NCI-H2029 (cell line): ENCODE measurements at regions not wholly inside any gene's neighbourhood (a gene's known extent, or its start where the extent isn't known, plus 50 kb on each side); places are given as distances from the start of the nearest gene placed in this dataset.
"Not testable (repeated sequence)": the region's sequence is repeated elsewhere in the genome, so short reads cannot be mapped to it uniquely, and the experiment has no call there.

Source experiments
- DNase-seq: peaks from one replicate; lab custom pipeline; 2025; lab: John Stamatoyannopoulos, UW

DNA sequence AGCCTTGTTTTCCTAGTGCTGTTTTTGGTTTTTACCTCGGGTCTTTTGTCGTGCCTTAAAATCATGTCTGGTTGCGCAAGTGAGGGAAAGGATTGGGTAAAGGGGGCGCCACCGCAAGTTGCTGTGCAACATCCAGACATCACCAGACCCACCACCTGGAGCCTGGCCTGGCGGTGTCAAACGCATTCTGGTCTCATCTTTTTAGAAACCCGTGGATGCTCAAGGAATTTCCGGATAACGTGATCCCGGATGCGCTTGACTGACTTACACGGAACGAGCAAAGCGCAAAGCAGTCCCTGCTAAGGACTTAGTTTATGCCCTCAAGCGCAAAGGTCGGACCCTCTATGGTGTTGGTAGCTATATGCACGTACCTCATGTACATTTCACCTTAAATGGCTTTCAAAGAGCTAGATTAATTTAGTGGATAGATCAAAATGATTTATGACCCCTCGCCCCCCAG lies 105.2 kb downstream of the OR2B2 start:
- peak; percentile 40 for DNase-seq

DNA sequence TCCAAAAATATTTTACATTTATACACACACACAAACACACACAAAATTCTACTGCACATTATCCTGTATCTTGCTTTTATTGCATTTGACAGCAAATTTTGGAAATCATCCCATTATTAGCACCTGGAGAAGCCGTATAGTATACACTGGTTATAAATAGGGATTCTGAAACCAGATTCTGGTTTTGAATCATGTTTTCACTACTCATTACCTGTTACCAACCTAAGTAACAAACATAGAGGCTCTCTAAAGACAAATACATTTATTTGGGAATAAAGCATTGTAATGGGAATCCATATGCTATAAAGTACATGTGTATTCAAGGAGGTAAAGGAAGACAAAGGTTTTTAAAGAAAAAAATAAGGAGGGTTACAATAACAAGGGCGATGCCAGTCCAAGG lies 106.8 kb downstream of the OR2B2 start:
- no peak for DNase-seq

DNA sequence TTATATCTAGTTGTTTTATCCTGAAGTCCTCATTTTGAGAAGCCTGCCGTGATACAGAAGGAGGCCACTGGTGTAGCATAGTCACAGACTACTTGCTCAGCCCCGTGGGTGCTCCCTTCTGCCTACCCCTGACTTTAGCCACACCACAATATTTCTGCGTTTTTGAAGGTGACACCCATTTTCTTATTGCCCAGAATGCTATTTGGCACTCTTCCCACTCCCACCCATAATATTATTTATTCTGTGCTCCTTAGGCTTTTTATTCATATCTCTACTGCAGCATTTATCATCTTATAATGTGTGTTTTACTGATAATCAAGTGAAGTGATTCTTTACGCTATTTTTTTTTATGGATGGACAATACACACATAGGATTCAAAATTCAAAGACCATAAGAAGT lies 107.3 kb downstream of the OR2B2 start:
- no peak for DNase-seq

DNA sequence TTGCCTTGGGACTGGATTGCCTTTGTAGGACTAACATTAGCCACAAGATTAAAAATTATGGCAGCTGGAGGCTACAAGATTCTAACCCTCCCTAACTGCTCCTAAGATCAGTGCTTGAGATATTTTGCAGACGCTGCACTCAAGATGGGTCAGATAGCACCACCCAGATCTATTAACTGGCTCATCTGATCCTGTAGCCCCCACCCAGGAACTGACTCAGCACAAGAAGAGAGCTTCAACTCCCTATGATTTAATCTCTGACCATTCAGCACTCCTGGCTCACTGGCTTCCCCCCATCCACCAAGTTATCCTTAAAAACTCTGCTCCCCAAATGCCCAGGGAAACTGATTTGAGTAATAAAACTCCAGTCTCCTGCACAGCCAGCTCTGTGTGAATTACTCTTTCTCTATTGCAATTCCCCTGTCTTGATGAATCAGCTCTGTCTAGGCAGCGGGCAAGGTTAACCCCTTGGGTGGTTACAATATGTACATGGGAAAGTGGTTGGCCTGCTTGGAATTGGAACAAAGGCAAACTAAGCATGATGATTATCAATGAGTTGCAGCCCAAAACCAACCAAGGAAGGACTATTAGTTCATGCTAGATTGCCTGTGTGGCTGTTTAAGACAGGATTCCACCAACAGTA lies 111.3 kb downstream of the OR2B2 start:
- DNase-seq, result no peak

DNA sequence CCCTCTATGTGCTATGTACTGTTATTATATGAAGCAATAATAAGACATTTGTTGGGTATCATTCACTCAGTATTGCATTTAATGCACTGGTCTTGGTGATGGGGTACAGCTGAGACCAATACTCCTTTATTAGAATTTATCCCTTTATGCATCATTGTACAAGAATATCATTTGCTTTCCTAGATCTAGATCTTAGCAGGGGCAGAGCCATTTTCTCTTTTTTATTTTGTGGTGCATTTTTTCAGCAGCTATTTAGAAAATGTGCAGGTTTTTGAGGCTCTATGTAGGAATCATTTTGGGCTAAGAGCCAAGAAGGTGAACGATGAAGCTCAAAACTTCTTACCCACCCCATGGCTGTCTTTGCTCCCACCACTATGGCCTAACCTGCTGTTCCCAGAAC lies 114.2 kb downstream of the OR2B2 start:
- no peak for DNase-seq

DNA sequence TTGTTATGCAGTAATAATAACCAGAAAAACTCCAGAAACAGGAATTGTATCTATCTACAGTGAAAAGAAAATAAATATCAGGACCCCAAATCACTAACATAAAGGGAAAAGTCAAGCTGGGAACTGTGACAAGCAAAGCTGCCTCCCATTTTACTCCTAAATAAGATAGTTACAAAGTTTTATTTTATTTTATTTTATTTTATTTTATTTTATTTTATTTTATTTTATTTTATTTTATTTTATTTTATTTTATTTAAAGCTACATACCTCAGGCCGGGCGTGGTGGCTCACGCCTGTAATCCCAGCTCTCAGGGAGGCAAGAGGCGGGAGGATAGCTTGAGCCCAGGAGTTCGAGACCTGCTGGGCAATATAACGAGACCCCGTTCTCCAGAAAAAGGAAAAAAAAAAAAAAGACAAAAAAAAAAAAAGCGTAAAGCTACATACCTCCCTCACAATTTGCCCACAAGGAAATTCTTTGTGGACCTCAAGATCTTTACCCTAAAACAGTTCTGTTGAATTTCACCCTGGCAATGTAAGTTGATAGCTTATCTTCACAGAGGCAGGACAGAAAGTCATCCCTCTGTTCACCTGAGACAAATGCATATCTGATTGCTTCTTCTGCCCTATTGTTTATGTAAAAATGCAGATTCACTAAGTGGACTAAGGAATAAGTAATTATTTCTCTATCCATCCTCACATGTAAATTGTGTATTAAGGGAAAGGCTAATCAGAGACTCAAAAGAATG lies 115.3 kb downstream of the OR2B2 start:
- not testable (repeated sequence) for DNase-seq

DNA sequence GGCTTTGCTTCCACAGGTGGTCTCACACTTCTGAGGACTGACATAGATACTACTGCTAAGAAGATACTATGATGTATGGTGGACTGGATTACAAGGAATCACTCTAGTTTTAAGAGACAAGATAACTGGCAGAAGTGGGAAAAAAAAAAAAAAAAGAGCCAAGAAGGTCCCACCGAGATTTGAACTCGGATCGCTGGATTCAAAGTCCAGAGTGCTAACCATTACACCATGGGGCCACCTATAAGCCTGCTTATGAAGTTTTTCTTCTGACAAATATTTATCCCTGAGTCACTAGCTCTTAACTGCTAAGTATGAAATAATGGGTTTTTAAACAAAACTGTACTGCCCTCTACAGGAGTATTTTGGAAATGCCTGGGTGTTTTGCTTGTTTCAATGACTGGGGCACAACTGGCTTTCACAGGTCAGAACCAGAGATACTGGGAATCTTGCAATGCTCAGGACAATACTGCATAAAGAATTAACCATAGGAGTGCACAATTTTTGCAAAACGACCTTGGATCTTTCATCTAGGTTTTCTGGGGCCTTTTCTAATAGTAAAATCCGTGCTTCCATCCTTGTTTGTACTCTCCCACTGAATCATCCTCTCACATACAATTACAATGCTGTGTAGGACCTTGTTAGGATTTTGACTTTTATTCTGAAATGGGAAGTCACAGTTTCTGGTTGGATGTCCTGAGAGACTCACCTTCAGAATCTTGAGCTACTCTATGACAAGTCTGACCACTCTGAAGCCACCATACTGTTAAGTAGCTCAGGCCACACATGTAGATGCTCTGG lies 116.3 kb downstream of the OR2B2 start:
- DNase-seq, result peak; percentile 87

DNA sequence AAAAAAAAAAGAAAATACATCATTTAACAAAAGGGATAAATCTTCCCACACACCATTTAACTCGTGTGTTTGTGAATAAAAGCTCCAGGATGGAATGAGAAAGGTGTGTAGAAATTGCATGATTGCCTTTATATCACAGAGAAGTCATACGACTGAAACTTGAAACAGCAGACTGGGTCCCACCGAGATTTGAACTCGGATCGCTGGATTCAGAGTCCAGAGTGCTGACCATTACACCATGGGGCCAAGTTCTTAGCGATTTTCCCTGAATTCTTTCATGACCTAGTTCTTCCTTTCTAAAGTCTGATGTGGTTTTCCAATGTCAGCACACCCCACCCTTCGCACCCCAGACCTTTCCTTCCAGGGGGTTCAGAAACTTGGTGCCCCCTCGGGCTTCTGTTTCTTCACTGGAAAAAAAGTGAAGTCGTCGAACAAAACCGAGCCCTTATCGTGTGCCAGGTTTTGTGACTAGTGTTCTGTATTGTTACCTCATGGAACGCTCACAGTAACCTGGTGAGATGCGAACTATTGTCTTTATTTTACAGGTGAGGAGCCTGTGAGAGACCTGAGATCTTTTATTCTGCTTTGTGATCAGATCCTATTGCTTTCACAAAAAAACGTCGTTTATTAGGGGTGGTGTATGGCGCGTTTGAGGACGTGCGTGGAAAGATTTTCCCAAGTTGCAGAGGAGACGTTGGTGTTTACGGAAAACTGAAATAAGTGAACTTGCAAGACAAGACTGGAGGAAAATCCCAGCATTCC lies 120.8 kb downstream of the OR2B2 start:
- DNase-seq, result peak; percentile 38

DNA sequence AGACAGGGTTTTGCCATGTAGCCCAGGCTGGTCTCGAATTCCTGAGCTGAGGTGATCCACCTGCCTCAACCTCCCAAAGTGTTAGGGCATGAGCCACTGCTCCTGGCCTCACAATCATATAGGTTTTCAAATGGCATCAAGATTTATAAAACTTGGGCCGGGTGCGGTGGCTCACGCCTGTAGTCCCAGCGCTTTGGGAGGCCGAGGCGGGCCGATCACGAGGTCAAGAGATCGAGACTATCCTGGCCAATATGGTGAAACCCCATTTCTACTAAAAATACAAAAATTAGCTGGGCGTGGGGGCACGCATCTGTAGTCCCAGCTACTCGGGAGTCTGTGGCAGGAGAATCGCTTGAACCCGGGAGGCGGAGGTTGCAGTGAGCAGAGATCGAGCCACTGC lies 123.8 kb downstream of the OR2B2 start:
- not testable (repeated sequence) for DNase-seq

DNA sequence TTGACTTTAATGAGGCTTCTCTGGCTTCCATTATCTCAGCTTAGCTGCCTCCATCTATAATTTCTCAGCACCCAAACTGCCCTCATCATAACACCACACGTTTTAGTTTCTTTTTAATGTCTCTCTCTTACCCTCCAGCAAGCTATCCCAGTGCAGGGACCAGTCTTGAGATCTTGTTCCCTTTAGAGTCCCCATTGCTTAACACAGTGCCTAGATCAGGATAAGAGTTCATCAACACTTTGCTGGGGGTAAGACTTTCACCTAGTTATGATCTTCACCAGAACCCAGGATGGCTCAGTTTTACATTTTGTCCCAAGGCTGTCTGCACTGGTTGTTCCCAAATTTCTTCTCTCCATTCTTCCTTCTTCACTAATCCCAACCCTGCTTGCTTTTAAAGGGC lies 126.1 kb downstream of the OR2B2 start:
- no peak for DNase-seq

DNA sequence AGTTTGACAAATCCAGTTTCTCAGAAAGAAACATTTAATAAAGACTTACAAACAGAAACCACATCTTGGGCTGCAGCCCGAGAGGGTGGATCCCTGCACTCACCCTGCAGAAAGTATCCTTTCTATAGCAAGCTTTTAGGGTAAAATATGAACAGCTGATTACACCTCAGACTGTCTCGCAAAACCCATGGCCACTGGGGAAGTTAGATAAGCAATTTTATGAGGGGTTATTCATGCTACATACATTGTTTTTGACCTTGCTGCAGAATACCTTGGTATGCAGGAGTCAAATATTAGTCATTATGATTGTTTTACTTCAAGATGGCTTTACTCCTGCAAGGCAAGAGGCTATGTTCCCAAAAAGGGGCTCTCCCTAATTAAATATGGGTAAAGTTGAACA lies 126.9 kb downstream of the OR2B2 start:
- no peak for DNase-seq

DNA sequence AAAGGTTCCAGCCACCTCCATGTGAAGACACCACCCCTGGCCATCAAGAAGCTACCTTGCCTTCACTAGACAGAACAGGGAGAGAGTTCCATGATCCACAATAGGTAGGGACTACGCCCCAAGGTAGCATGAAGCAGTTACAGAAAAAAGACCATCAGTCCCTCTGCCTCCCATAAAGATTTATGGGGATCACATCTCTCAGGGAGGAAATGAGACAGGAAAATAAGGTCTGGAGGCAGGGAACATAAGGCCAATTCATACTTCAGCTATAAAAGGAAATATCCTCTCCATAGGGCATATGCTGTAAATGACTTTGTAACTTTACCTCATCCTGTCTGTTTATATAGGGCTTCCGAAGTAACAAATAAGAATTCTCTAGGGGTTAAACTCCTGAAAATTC lies 129.4 kb downstream of the OR2B2 start:
- DNase-seq, result no peak

DNA sequence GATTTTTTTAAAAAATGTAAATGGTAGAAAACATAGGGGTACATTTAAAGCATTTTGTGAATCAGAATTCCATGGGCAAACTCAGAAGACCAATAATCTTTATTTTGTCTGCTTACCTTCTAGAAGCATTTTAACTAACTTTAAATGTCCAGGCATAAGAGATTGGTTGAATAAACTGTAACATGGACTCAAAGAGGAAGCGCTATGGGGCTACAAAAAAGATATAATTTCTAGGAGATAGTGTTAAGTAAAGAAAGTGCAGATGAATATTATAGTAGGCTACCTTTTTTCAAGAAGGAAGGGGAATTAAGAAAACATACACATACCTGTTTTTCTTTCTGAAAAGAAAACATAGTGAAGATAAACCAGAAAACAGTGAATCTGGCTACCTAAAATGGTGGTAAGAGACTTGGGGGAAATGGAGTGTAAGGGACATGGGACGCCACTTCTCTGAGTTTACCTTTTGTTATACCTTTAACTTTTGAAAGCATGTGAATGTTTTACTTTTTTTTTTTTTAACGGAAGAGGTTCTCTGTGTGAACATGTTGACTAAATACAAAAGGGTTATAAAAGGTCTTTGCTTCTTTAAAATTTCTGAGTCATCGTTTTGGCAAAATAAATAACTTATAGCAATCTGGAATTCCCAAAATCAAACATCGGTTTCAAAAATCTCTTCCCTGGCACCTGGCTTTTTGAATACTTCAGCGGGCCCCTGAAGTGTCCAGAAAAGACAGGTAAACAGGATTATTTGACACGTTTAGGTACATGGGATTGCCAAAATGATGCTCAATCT lies 133.4 kb downstream of the OR2B2 start:
- no peak for DNase-seq

DNA sequence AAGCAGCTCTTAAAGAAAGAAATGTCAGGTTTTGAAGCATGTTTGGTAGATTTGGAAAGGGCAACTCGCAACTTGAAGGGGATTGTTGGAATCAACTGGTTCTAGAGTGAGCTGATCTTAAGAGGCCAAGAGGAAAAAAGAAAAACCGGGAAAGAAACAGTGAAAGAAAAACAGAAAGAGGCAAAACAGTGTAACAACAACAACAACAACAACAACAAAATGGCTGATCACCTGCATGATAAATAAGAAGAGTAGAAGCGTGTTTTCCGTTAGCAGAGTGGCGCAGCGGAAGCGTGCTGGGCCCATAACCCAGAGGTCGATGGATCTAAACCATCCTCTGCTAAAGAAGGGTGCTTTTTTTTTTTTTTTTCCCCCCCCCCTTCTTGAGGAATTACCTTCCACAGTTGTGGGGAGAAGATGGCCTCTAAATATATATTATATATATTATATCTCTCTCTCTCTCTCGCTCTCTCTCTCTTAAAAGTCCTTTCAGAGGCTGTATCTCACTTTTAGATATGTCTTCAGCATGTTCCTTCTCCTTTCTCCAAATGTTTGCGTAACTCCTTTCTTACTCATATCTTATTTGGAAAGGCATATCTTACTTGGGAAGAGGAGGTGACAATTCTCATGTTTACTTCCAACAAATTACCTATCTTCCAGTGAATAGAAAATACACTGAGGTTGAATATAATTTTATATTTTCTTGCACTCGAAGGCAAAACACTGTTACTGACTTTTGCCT lies 134.4 kb downstream of the OR2B2 start:
- DNase-seq, result no peak

DNA sequence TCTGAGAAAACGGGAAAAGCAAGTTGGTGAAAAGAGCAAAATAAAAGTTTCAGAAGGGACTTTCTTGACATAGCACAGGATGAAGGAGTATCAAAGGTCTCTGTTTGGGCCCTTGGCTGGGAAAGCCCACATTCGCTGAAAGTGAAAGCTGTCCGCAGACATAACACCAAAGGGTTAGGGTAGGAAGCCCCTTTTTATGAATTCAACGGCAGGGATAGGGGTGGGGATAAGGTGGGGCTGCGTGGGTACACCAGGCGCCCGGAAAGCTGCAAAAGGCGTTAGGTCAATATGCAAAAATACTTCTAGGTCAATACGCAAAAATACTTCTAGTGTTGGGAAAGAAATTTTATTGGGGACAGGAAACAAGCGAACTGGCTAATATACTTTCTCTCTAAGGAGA lies 135.1 kb downstream of the OR2B2 start:
- DNase-seq, result no peak

DNA sequence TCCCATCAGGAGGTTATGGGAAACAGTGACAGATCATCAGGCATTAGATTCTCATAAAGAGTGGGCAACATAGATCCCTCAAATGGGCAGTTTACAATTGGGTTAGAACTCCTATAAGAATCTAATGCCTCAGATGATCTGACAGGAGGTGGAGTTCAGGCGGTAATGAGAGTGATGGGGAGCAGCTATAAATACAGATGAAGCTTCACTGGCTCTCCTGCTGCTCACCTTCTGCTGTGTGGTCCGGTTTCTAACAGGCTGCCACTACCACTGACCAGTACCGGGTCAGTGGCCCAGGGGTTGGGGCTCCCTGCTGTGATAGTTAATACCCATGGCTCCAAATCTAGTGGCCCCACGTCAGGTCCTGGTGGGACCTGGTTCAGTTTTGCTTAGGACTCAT lies 135.7 kb downstream of the OR2B2 start:
- no peak for DNase-seq

DNA sequence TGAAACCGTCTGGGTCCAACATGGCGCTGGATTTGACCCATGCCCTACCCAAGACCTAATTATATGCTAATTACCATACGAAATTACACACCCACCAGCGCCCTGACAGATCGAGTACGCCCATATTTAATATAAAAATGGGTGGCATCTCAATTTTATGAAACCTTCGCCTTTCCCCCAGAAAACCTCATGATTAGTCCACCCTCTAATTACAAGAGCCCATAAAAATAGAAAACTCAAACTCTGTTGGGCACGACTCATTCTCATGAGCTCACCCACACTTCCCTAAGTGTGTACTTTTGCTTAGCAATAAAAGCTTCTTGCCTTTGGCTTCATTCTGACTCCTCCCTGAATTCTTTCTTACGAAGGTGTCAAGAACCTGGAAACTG lies 136.4 kb downstream of the OR2B2 start:
- no peak for DNase-seq

DNA sequence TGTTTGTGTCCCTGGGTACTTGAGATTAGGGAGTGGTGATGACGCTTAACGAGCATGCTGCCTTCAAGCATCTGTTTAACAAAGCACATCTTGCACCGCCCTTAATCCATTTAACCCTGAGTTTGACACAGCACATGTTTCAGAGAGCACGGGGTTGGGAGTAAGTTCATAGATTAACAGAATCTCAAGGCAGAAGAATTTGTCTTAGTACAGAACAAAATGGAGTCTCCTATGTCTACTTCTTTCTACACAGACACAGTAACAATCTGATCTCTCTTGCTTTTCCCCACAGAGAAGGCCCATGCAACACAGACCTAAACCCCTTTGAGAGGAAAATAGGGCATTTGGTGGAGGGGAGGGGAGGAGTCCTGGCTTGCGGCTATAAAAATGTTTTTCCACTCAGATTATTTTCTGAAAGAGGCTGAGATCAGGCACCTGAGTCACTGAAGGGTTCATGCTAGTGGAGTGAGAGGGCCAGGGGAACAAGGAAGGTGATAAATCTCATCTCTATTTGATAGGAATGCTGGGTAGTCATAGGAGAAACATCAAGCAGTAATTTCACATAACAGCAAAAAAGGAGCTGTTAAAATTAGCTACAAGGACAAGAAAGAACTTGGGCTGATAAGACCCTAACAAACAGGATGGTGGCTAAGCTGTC lies 136.9 kb downstream of the OR2B2 start:
- not testable (repeated sequence) for DNase-seq

DNA sequence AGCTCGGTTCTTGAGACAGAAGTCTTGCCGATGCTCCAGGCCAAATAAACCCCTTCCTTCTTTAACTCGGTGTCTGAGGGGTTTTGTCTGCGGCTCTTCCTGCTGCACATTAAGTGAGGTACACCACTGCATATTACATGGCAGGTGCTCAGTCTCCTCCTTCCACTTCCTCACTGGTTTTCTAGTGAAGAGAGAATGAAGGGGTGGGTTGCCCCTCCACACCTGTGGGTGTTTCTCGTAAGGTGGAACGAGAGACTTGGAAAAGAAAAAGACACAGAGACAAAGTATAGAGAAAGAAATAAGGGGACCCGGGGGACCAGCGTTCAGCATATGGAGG lies 138.0 kb downstream of the OR2B2 start:
- DNase-seq, result not testable (repeated sequence)

DNA sequence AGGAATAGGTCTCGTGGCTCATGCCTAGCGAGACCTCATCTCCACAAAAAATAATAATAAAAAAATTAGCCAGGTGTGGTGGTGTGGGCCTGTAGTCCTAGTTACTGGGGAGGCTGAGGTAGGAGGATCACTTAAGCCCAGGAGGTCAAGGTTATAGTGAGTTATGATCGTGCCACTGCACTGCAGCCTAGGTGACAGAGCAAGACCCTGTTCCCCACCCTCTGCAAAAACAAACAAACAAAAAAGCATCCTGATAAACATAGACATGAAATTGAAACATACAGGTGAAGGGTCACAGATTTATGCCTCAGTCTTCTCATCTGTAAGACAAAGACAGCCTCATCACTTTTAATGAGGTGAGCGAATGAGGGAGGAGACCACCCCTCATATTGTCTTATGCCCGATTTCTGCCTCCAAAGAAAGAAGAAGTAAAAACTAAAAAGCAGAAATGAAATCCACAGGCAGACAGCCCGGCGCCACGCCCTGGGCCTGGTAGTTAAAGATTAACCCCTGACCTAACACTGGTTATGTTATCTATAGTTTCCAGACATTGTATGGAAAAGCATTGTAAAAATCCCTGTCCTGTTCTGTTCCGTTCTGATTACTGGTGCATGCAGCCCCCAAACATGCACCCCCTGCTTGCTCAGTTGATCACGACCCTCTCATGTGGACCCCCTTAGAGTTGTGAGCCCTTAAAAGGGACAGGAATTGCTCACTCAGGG lies 138.5 kb downstream of the OR2B2 start:
- not testable (repeated sequence) for DNase-seq
